ENCODE measurements at regions not wholly inside any gene's neighbourhood (a gene's known extent, or its start where the extent isn't known, plus 50 kb on each side); places are given as distances from the start of the nearest gene placed in this dataset.

DNA sequence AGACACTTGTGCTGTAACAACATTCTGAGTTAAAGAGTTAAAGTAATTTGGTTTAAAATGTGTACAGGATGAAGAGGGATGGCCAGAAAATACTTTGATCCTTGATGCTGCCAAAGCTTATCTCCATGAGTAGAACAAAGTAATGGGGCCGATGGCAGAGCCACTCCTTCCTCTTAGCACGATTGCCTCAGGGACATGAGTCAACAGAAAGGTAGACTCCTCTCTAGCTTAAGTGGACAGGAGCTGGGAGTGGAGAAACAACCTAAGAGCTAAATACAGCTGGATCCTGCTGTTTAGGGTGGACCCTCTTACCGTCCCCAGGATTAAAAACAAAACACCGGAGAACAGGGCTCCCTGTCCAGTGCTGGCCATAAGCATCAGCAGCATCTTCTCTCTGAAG, 267.3 kb downstream of the IRX1 start:
- TF ChIP-seq, protein P1, sequence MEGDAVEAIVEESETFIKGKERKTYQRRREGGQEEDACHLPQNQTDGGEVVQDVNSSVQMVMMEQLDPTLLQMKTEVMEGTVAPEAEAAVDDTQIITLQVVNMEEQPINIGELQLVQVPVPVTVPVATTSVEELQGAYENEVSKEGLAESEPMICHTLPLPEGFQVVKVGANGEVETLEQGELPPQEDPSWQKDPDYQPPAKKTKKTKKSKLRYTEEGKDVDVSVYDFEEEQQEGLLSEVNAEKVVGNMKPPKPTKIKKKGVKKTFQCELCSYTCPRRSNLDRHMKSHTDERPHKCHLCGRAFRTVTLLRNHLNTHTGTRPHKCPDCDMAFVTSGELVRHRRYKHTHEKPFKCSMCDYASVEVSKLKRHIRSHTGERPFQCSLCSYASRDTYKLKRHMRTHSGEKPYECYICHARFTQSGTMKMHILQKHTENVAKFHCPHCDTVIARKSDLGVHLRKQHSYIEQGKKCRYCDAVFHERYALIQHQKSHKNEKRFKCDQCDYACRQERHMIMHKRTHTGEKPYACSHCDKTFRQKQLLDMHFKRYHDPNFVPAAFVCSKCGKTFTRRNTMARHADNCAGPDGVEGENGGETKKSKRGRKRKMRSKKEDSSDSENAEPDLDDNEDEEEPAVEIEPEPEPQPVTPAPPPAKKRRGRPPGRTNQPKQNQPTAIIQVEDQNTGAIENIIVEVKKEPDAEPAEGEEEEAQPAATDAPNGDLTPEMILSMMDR (IDR thresholded peaks at IDR 0.05; ENCODE audit: insufficient read depth, low read depth, low read length), result no peak
- no peak for TF ChIP-seq EZH2 (IDR thresholded peaks at IDR 0.05; ENCODE audit: insufficient read depth, low read length)
